ENCODE measurements at regions not wholly inside any gene's neighbourhood (a gene's known extent, or its start where the extent isn't known, plus 50 kb on each side); places are given as distances from the start of the nearest gene placed in this dataset.

- TF ChIP-seq POLR2AphosphoS5 (IDR thresholded peaks at IDR 0.05) (no peak), CTCF (IDR thresholded peaks at IDR 0.05; ENCODE audit: poor library complexity, severe bottlenecking) (no peak), EZH2 (IDR thresholded peaks at IDR 0.05; ENCODE audit: borderline replicate concordance, insufficient read depth, low read length, poor library complexity, severe bottlenecking) (no peak), TAF1 (IDR thresholded peaks at IDR 0.05; ENCODE audit: low read depth) (no peak), REST (IDR thresholded peaks at IDR 0.05; ENCODE audit: borderline replicate concordance) (no peak), RAD21 (conservative IDR thresholded peaks at IDR 0.05) (no peak), SMC3 (conservative IDR thresholded peaks at IDR 0.05; ENCODE audit: poor library complexity) (no peak)
These were observed 302.4 kb downstream of the MAT2B start for GRCh38 chr5:163807781-163808180.
